Trophoblast cell (in vitro differentiated cells and primary cell): ENCODE measurements at regions not wholly inside any gene's neighbourhood (a gene's known extent, or its start where the extent isn't known, plus 50 kb on each side); places are given as distances from the start of the nearest gene placed in this dataset.

Experiments
- DNase-seq, 2 donors: peaks; one replicate each; pipeline ENCODE4 v3.0.0-alpha.2; 2016
- H2AFZ ChIP-seq: 2 replicates; pipeline ENCODE4 v1.6.1; 2013; ENCODE audit warnings: low read length, moderate library complexity, mild to moderate bottlenecking; ENCODE audit not compliant: insufficient read depth, poor library complexity
- H2AK5ac ChIP-seq: 2 replicates; pipeline ENCODE4 v1.6.1; 2013; ENCODE audit warnings: mild to moderate bottlenecking, low read length
- H2BK120ac ChIP-seq: 2 replicates; pipeline ENCODE4 v1.6.1; 2013; ENCODE audit warnings: low read length, mild to moderate bottlenecking, moderate library complexity; ENCODE audit not compliant: insufficient read depth, poor library complexity
- H2BK12ac ChIP-seq: 2 replicates; pipeline ENCODE4 v1.6.1; 2013; ENCODE audit warnings: mild to moderate bottlenecking, low read length, moderate library complexity
- H2BK5ac ChIP-seq: 2 replicates; pipeline ENCODE4 v1.6.1; 2013; ENCODE audit warnings: low read length, low read depth, moderate library complexity, mild to moderate bottlenecking; ENCODE audit not compliant: poor library complexity
- H3K14ac ChIP-seq: 2 replicates; pipeline ENCODE4 v1.6.1; 2013; ENCODE audit warnings: mild to moderate bottlenecking, low read length
- H3K18ac ChIP-seq: 2 replicates; pipeline ENCODE4 v1.6.1; 2013; ENCODE audit warnings: mild to moderate bottlenecking, low read length
- H3K23ac ChIP-seq: 2 replicates; pipeline ENCODE4 v1.6.1; 2013; ENCODE audit warnings: low read length
- H3K27ac ChIP-seq: 2 replicates; pipeline ENCODE4 v1.5.1; 2013; ENCODE audit warnings: low read depth, mild to moderate bottlenecking, inconsistent platforms, low read length, moderate library complexity
- H3K27me3 ChIP-seq: 2 replicates; pipeline ENCODE4 v1.6.1; 2013; ENCODE audit warnings: inconsistent platforms, mild to moderate bottlenecking, low read length, moderate library complexity; ENCODE audit not compliant: insufficient read depth
- H3K36me3 ChIP-seq, 2 experiments: 1 replicate in 1 of 2; 2 replicates in 1 of 2; pipeline ENCODE4 v1.6.1; 2013; ENCODE audit warnings: low read length in 2 of 2, mild to moderate bottlenecking in 2 of 2, moderate library complexity in 1 of 2; ENCODE audit not compliant: insufficient read depth in 2 of 2, control insufficient read depth in 1 of 2
- H3K4ac ChIP-seq: 2 replicates; pipeline ENCODE4 v1.6.1; 2013; ENCODE audit warnings: low read depth, mild to moderate bottlenecking, low read length, moderate library complexity
- H3K4me1 ChIP-seq, 2 experiments: 1 replicate in 1 of 2; 2 replicates in 1 of 2; pipeline ENCODE4 v1.6.1; 2013; ENCODE audit warnings: low read length in 2 of 2, mild to moderate bottlenecking in 2 of 2, moderate library complexity in 1 of 2; ENCODE audit not compliant: insufficient read depth in 2 of 2, control insufficient read depth in 1 of 2
- H3K4me2 ChIP-seq: 2 replicates; pipeline ENCODE4 v1.6.1; 2013; ENCODE audit warnings: inconsistent platforms, mild to moderate bottlenecking, low read length, moderate library complexity
- H3K4me3 ChIP-seq: 2 replicates; pipeline ENCODE4 v1.5.1; 2013; ENCODE audit warnings: mild to moderate bottlenecking, low read depth, low read length, inconsistent platforms
- H3K79me1 ChIP-seq: one replicate; pipeline ENCODE4 v1.6.1; 2013; ENCODE audit warnings: low read length
- H3K79me2 ChIP-seq: 2 replicates; pipeline ENCODE4 v1.6.1; 2013; ENCODE audit warnings: low read length, mild to moderate bottlenecking; ENCODE audit not compliant: control insufficient read depth, insufficient read depth, poor library complexity
- H3K9ac ChIP-seq: 2 replicates; pipeline ENCODE4 v1.6.1; 2013; ENCODE audit warnings: mild to moderate bottlenecking, low read length
- H3K9me3 ChIP-seq: 2 replicates; pipeline ENCODE4 v1.6.1; 2013; ENCODE audit warnings: low read depth, mild to moderate bottlenecking, control low read depth, inconsistent platforms, low read length; ENCODE audit not compliant: insufficient read depth
- H4K12ac ChIP-seq: 2 replicates; pipeline ENCODE4 v1.6.1; 2013; ENCODE audit warnings: low read depth, mild to moderate bottlenecking, low read length, moderate library complexity
- H4K8ac ChIP-seq: 2 replicates; pipeline ENCODE4 v1.6.1; 2013; ENCODE audit warnings: low read depth, mild to moderate bottlenecking, low read length, moderate library complexity
- H4K91ac ChIP-seq: one replicate; pipeline ENCODE4 v1.6.1; 2013; ENCODE audit warnings: low read depth, mild to moderate bottlenecking, low read length, moderate library complexity
- WGBS: extraction: QIAGEN DNeasy Blood & Tissue Kit; methylation state at CpG from one replicate; pipeline ENCODE4 v1.1.7; 2013; ENCODE audit warnings: missing lambda C conversion rate; ENCODE audit not compliant: insufficient read length, insufficient coverage; ENCODE audit errors: extremely low coverage; 5-methylcytosine and 5-hydroxymethylcytosine counted together

DNA sequence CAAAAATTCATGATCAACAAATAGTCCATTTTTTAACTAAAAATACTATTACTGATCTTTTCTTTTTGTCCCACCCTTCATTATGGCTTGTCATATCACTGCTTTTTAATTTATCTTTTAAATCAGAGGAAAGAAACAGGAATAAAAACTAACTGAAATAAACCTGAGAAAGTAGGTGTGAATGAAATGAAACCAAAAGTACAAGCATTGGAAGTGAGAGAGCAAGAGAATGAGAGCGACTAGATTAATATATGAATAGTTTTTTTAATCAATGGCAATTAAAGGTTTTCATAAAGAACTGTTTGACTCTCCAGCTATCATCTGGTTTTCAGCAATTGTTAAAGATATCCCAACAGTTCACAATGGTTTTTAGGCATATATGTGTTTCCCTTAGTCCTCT lies 137.8 kb downstream of the SPAG6 start:
- no peaks in the 10 kb centered on the region for H3K9me3 ChIP-seq
- WGBS: no CpG with 5 or more reads among the region's 1 CpG
- H3K79me1 ChIP-seq: no peaks in the 10 kb centered on the region
- H3K9ac ChIP-seq: no peak overlapping the region
- H4K12ac ChIP-seq: no peak overlapping the region
- peaks cover 11% of the 10 kb centered on the region for H3K27me3 ChIP-seq
- no peak overlapping the region for H3K18ac ChIP-seq
- H4K8ac ChIP-seq: no peak overlapping the region
- no peak overlapping the region for H2AK5ac ChIP-seq
- H3K36me3 ChIP-seq: no peaks in the 10 kb centered on the region
- no peak overlapping the region for H3K4me2 ChIP-seq
- no peak overlapping the region for H3K4ac ChIP-seq
- H4K91ac ChIP-seq: no peak overlapping the region
- H2BK5ac ChIP-seq: no peak overlapping the region
- H3K4me3 ChIP-seq: no peak overlapping the region
- DNase-seq: no peak
- no peak overlapping the region for H2AFZ ChIP-seq
- no peak overlapping the region for H3K27ac ChIP-seq
- no peak overlapping the region for H3K14ac ChIP-seq
- no peak overlapping the region for H2BK120ac ChIP-seq
- H3K79me2 ChIP-seq: no peaks in the 10 kb centered on the region
- no peak overlapping the region for H3K23ac ChIP-seq
- H2BK12ac ChIP-seq: no peak overlapping the region
- no peaks in the 10 kb centered on the region for H3K4me1 ChIP-seq
